GM18907 (cell line): ENCODE measurements at regions not wholly inside any gene's neighbourhood (a gene's known extent, or its start where the extent isn't known, plus 50 kb on each side); places are given as distances from the start of the nearest gene placed in this dataset.
"Not testable (repeated sequence)": the region's sequence is repeated elsewhere in the genome, so short reads cannot be mapped to it uniquely, and the experiment has no call there.

ENCODE experiments used
- ATAC-seq: cut with Tn5 transposase; IDR thresholded peaks from one replicate; pipeline ENCODE4 v1.9.1; 2021; ENCODE audit warnings: mild to moderate bottlenecking, moderate library complexity; ENCODE audit not compliant: unreplicated experiment

DNA sequence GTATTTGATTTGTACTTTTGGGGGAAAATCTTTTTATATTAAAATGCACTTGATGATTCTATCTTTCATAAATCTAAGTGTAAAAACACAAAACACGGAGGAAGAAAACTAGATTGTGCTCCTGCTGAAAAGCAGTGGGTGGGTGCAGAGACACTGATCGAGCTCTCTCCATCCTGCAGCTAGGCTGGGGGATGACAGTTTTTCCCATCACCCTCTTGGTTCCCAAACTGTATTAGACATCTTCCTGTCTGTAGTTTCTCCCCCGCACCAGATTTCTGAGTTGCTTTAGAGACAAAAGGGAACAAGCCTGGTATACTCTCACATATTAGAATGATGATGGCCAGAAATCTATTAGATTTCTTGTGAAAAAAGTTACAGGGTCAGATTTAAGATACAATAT is 99.6 kb downstream of the FAM114A2 start:
- no peak for ATAC-seq

DNA sequence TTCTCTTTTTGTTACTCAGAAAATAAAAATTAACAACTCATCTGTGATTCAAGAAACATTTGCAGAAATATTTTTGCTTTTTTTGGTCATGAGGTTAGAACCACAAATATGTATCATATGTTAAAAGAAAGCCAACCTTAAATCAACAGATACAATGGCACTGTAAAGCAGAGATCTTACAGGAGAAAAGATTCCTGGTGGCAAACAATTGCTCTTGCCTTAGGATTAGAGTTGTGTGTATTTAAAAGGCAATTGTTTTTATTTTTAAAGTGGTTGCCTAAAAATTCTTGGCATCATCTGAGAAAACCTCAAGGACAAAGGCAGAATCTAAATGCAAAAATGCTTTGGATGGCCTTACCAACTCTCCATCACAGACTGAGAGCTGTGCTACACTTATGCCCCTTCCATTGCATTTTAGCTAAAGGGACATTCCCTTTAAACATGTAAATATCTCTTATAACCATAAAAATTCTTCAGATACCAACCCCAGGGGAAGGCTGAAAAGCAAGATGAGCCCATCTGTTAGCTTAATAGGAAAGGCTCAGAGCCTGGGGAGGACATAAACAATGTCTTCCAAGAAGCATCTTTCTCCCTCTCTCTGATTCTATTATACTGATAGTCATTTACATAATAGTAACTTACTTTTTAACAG is 100.4 kb downstream of the FAM114A2 start:
- no peak for ATAC-seq

DNA sequence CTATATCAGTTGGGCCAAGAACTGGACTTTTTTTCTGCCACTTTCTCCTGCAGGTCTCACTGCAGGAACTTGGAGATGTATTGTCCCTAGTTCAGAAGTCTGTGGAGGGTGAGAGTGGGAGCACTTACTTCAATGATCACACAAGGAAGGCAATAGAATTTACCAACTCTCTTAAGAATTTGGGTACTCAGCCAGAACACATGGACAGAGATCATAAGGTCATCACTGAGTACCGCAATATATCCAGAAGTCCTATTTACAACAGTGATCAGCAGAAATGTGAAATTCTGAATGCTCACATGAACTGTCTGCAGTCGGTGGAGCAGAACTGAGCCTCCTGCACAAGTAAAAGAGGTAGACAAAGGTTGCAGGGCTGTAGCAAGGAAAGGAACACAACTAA is 101.0 kb downstream of the FAM114A2 start:
- ATAC-seq: no peak

DNA sequence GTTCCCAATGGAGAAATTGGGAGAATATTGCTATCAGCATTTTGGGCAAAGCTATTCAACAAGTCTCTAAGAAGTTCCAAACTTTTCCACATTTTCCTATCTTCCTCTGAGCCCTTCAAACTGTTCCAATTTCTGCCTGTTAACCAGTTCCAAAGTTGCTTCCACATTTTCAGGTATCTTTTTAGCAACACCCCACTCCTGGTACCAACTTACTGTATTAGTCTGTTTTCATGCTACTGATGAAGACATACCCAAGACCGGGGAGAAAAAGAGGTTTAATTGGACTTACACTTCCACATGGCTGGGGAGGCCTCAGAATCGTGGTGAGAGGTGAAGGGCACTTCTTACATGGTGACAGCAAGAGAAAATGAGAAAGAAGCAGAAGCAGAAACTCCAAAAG is 103.6 kb downstream of the FAM114A2 start:
- not testable (repeated sequence) for ATAC-seq

DNA sequence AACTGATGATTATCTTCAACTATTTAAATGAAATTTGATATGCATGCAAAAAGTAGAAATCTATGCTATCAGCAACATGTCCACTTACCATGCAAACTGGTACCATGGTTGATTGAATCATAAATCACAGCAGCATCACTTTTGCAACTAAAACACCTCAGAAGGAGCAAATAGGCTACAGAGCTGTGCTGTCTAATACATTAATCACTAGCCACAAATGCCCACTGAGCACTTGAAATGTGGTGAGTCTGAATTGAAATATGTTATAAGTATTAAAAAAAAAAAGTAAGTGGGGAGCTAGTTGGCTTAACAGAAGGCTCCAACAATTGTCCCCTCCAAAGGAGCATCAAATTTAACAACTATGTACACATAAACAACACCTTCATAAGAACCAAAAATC is 112.5 kb downstream of the FAM114A2 start:
- no peak for ATAC-seq

DNA sequence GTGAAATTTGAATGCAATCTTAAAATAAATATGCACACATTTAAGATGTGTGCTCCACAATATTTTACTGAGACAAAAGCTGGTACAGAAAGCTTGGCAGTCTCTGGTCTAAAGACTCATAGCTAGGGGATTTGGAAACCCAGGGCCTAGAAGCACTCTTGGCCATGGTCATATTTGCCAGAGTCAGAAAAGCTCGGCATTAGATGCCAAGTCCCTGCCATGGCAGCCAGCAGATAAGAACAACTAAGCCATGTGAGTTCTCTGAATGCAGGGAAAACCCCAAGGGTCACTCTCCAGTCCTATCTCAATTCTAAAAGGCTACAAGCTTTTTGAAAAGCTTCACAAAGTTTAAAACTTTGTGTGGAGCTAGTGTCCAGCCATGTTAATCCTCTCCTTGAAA is 119.5 kb downstream of the FAM114A2 start:
- no peak for ATAC-seq

DNA sequence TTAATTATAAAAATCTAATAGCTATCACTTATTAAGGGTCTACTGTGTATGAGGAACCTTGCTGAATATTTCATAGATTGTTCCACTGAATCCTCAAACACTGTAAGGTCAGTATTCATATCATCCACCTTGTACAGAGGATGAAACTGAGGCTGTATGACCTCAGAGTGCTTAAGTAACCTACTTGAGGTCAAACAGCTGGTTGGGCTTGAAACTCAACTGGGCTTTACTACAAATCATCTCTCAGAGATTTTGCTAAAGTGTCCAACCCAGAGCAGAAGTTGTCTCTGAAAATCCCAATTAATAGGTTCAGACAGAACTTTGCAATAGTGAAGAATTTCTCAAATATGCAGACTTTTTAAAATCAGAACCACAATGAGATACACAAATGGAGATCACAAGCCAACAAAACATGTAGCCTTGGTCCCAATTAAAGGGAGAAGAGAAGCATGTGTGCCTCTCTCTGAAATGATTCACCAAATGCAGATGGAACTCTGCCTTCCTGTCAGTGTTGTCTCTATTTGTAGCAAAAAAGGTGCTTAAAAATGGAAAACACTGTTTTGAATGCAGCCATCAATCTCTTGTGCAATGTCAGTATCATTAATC is 131.4 kb downstream of the FAM114A2 start:
- no peak for ATAC-seq

DNA sequence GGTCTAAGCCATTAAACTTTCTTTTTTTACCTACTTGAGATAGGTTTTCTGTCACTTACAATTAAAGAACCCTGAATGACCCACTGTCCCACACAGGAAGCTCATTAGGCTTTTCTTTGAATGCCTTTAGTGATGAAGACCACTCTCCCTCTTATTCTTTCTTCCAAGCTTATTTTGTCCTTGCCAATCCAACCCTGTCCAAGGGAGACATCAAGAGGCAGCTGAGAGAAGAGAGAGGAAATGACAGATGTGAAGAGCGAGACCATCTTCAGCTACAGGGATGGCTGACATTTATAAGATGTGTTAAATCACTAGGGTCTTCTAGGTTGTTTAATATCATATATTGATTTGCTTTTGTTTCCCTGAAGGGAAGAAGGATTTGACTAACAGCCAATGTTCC is 133.5 kb downstream of the FAM114A2 start:
- ATAC-seq: no peak

DNA sequence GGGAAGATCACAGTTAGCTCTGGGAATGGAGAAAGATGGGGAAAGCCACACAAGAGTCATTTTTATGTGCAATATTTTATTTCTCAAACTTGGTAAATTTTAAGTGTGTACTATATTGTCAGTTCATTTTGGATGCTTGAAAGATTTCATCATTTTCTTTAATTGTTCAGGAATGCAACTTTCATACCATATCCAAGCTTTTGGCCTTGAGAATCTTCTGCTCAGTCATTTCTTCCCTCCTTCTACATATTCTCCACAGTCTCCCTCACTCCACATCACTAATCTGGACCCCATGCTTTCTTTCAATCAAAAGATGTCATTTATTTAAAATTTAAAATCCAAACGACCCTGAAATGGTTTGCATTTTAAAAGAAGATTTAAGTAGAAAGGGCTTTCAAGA is 135.4 kb downstream of the FAM114A2 start:
- no peak for ATAC-seq

DNA sequence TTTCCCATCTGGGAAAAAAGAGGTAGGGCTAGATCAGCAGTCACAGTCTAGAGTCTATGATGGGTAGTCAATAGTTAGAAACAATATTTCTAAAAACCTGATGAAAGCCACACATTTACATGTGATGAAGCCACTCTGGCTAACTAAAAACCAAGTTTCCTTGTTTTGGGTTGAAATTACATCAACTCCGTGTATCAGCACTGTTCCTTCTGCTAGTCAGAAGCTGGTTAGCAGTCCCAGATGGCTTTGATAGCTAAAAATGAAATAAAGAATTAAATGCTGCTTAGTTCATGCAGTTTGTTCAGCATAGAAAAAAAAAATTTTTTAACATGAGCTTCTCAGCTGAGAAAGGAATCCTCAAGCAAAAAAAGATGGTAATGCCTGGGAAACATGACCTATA is 136.7 kb downstream of the FAM114A2 start:
- ATAC-seq: no peak

DNA sequence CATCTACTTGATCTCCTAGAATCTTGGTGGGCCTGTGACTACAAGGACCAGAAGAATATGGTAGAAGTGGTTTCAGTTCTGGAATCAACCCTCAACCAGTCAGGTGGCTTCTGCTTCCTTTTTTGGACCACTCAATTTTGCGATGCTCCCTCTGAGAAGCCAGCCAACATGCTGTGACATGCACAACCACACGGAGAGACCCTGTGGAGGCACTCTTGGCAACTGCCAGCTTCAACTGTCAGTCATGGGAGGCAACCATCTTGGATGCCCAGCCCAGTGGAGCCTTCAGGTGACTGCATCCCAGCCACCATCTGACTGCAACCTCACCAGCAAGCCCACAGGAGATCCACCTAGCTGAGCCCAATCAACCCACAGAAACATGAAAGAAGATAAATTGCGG is 137.3 kb downstream of the FAM114A2 start:
- ATAC-seq: no peak

DNA sequence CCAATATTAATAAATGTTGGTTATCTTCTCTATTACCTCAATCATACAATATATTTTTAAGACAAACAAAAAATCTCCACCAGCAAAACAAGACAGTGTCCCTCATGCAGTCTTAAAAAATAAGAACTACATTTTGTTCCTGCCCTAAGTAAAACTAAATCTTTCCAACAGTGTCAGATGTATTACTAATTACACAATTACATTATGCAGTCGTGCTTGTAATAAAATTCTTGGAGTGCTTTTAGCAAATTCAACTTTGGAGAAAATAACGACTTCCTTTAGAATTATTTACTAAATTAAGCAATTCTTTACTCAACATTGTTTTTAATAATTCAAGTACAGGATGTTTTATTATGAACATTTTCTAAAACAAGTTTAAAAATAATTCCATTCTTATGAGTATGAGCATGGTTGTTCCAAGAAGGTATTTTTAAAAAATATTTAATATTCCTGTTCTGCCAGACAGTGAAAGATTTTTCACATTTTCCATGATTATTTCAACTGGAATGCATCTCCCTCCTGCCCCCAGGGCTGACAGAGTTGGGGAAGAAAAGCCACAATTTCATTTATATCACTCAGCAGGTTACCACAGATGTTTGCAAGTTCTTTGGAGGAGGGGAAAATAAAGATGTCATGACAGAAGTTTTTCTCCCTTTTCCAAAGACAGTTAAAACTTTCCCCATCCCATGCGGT is 137.9 kb downstream of the FAM114A2 start:
- ATAC-seq: no peak

DNA sequence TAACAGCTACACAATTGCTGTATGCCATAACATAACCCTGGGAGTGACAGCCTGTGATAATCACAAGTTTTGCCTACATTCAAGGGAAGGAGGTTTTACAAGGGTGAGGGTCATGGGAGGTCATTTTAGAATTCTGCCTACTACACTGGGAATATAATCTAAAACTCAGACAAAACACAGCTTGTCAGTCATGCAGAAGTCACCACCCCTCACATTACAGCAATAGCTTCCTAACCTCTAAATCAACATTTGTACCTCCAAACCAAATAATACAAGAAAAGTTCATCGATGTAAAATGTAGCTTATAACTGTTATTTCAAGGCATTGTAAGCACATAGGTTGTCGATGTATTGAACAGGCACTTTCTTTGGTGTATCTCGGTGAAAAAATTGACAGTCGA is 139.0 kb downstream of the FAM114A2 start:
- no peak for ATAC-seq

DNA sequence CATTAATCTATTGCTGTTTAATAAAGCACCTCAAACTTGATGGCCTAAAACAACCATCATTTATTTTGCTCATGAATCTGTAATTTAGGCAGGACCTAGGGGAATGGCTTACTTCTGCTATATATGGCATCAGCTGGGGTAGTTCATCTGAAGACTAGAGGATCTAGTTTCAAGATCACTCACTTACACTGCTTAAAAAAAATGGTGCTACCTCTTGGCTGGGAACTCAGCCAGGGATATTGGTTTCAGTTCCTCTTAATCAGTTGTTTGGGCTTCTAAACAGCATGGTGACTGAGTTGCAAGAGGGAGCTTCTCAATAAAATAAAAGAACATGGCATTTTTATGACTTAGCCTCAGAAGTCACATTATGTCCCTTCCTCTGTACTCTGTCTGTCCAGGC is 142.0 kb downstream of the FAM114A2 start:
- ATAC-seq: peak; percentile 99

DNA sequence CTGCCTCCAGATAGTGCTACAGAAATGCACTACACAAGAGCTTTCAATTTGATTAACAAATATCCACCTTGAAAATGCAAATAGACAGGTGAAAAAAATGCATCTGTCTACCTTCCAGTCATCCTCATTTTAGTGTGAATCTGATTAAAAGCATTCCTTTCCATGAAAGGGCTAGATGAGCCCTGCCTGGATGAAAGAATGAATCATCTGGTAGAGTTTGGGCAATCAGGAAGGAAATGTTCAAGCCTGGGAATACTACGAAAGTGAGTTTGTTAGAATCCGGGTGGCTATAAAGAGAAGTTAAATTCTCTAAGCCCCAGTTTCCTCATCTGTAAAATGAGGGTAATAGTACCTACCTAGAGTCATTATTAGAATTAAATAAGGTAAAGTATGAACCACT is 142.6 kb downstream of the FAM114A2 start:
- no peak for ATAC-seq

DNA sequence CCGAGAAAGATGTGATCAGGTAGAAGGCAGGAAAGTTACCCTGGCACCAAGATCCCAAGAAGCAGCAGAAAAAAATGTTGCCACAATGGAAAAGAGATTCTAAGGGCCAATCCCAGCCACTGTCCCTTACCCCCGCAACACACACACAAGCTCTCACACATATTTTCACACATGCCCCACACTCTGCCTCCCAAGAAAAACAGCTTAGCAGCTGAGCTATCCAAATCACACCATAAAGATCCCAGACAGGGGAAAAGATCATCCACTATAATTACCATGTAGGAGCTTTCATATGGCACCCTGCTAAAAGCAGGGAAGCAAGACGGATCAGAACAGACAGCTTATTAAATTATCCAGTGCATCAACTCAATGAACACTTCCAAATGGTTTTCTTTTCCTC is 143.4 kb downstream of the FAM114A2 start:
- no peak for ATAC-seq

DNA sequence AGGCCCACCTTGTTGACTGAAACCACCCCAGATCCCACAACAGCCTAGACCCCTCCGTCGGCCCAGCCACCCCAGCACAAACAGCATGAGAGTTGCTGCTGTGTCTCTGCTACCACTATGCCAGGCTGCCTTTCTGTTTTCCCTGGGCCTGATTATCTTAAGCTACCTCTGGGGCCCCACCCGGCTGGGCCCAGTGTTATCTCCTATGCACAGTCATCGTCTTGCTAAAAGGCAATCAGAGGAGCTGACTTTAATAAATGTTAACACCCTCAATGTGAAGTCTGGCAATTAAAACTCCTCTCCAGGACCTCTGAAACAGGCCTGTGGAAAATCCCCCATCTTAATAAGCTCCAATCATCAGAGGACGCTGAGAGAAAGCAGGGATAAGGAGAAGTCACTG is 144.9 kb downstream of the FAM114A2 start:
- no peak for ATAC-seq

DNA sequence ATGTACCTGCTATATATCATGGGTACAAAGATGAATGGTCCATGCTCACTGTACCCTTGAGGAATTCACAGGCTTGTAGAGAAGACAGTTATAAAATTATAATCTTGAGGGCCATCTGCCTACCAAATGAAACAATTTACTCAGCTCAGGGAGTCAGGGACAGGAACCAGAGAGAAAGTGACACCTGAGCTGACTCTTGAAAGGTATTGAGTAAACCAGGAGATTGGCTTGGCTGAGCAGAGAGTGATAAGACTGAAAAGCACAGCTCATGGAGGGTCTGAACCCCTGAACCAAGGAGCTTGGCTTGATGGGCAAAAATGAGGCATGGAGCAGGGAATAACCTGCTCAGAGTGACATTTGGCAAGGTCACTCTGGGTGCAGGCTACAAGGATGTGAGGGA is 147.3 kb downstream of the FAM114A2 start:
- ATAC-seq: peak; percentile 49

DNA sequence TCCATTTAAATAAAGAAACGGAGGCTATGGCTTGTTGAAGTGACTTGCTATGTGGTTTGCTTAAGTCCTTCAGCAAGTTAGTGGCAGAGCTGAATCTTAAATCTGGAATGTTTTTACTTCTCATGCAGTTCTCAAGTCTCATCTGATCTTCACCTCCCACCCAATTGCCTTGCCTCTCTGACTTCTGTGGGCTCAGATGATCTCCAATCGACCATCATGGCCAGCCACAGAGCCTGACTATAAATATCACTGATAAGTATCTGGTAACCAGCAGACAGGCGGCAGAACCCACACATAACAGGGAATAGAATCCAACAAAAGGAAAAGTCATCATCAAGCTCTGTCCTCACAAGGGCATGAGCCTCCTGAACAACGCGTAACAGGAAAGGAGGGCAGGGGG is 149.9 kb downstream of the FAM114A2 start:
- no peak for ATAC-seq

DNA sequence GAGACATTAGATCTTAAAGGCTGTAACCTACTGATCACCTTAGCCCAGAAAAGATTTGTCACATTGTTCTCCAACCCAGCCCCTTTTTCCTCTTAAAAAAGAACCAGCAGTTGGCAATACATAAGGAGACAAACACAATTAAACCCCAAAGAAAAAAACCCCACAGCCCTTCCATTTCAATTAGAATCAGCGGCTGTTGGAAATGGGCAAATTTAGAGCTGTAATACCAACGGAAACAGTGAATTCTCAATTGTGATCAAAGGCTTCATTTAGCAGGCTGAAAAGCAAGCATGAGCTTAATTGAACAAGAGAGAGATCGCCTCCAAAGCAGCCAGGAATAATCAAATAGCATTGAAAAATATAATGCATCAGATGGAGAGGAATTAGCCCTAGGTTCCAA is 153.6 kb downstream of the FAM114A2 start:
- ATAC-seq: no peak

DNA sequence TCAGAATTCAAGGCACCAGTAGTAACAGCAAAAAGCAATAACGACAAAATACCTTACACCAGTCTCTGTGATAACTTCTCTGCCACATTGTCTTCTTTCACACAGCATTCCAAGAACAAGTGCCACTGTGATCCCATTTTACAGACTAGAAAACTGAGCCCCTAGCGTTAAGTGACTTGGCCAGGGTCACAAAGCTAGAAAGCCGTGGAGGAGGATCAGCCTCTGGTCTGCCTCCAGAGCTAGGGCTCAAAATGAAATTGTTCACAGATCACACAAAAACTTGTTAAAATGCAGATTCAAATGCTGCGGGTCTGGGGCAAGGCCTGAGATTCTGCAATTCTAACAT is 154.1 kb downstream of the FAM114A2 start:
- no peak for ATAC-seq

DNA sequence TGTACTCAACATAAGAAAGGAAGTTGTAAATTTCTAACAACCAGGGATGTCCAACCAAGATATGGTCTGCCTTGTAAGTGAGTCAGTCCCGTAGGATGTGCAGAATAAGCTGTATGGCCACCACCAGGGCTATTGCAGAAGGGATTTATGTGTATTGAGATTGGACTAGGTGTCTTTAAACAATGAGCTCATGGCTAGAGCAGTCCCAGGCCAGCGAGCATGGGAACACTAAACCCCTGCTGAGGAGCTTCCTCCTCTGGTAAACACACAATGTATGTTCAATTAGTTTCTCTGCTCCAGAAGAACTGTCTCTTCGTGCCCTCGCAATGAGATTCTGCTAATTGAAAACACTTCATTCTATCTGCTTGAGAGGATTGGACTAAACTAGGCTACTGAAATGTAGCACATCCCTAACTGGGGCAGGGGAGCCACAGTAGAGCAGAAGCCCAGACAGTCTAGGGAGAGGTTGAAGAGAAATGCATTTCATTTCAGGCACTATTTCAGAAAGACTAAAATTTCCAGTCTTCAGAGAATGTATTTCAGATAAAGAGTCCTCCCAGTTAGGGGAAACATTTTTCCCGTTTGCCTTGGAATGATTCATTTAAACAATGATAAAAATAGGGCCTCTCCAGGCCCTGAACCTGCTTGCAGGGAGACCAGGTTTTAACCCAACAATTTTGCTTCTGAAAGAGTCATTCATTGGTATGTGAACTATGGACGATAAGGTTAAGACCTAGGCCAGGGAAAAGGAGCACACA is 154.7 kb downstream of the FAM114A2 start:
- ATAC-seq: no peak
